NCI-H345 treated with DMSO at 0.1 percent for 48 hours (cell line): ENCODE measurements at regions not wholly inside any gene's neighbourhood (a gene's known extent, or its start where the extent isn't known, plus 50 kb on each side); places are given as distances from the start of the nearest gene placed in this dataset.
"Not testable (repeated sequence)": the region's sequence is repeated elsewhere in the genome, so short reads cannot be mapped to it uniquely, and the experiment has no call there.

ENCODE experiments used
- DNase-seq: peaks from one replicate; lab custom pipeline; 2025; ENCODE audit not compliant: unreplicated experiment; lab: John Stamatoyannopoulos, UW

DNA sequence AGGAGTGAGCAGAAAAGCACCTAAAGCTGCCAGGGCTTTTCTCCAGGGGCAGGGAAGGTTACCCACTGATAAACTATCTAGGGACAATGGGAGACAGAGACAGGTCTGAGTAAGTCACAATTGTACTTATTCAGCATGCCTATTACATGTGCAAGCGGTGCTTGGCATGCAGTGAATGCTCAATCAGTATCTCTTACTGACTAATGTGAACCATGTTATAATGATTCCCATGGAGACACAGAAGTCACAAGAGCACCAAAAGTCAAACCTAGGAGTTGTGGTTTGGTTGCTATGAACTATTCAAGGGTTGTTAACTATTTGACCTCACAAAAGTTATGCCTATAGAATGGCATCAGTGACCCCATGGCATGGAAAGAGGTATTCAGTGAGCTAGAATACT, 50.0 kb upstream of the RASGRP1 start:
- DNase-seq = no peak

DNA sequence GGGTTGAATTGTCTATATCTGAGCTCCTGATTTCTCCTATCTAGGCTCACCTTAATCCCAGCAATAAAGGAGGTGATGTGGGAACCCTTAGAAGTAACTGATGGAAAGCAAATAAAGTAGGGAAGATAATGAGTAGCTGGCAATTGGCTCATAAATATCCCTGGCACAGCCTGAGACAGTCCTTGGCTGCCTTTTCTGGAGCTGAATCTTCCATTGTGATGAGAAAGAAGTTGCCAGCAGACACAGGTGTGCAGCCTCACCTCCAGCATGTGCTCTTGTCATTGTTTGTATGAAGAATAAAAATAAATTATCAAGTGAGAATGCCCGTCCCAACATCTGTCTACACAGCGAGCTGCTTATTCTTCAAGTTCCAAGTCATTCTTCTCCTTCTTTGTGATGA, 53.2 kb upstream of the RASGRP1 start:
- DNase-seq = no peak

DNA sequence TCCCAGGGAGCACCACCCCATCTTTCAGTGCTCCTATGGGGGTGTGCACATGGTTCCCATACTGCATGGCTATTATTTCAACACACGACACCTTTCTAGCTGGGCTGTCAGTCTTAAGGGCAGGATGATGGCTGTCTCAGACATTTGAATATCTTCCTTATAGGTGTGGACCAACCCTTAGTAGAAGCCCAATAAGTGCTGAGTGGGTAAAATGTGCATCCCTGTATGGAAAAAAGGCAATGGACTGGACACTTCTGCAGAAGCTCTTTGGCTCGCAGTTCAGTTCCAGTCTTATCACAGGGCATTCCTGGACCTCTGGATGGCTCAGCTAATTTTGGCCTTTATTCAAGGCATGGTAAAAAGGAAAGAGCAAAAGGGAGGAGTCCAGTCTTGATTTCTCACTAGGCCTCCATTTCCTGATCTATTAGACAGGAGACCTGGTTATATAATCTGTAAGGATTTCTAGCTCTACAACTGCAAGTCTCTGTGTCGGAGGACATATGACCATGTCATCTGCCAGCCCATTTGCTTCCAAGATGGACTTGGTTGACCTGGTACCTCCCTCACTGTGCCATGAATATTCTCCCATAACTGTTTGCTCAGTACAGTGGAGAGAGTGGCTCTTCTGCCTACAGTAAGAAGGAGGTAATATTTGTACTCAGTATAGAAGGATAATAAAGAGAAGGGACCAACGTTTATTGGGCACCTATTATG, 53.8 kb upstream of the RASGRP1 start:
- no peak for DNase-seq

DNA sequence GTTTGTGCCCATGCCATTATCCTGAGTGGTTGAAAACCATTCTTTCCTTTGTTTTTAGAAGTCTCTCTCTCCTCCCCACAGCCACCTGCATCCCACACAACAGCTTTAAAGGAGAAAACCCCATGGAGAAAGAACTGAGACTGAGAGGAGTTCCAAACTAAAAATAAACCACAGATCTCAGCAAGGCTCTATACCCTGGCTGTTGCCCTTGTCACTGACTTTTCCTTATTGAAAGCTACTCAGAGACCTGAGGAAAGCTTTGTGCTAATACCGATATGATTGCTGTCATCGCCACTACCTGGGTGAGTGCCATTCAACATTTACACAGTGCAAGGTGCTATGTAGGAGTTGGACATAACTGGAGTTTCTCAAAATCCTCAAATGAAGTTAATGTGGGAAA, 55.5 kb upstream of the RASGRP1 start:
- DNase-seq = no peak

DNA sequence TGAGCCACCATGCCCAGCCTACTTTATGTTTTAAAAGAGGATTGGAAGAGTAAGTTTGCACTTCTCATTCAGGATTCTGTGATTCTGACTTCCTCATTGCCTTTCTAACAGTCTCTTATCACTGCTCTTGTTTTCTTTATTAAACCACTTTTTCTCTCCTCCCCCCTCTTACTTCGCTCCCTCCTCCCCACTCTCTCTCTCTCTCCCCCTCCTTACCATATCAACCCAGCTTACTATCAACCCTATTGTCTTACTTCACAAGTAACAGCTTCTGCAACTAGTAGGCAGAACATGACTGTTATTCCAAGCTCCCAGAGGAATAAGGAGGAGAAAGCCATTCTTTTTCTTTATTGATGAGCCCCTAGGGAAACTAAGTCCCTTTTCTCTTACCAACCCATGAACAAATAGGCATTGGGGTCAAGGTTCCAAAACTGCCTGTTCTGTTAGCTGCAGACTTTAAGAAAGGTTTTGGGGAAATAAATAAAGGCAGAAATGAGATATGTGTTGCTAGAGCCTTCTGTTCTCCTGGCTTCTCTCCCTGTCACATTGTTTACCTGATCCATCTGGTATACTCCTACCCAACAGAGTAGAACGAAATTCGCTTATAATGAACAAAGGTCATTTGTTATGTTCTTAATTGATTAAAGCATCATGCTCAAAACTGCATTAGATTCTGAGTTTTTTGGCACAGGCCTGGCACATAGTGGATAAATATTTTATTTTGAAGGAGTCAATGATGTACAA, 56.4 kb upstream of the RASGRP1 start:
- DNase-seq = no peak

DNA sequence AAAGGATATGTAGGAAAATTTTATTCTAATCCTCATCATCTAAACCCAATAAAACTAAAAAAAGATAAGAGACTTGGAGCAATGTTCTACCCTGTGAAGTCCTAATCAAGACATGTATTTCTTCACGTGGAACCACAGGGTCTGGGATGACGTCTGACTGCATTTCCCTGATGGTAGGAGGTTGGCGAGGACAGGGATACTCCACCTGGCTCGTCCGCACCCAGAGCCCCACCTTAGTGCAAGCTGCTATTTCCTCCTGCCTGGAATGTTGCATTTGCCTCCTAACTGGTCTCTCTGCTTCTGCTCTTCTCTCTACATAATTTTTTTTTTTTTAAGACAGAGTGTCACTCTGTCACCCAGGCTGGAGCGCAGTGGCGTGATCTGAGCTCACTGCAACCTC, 57.7 kb upstream of the RASGRP1 start:
- DNase-seq = no peak

DNA sequence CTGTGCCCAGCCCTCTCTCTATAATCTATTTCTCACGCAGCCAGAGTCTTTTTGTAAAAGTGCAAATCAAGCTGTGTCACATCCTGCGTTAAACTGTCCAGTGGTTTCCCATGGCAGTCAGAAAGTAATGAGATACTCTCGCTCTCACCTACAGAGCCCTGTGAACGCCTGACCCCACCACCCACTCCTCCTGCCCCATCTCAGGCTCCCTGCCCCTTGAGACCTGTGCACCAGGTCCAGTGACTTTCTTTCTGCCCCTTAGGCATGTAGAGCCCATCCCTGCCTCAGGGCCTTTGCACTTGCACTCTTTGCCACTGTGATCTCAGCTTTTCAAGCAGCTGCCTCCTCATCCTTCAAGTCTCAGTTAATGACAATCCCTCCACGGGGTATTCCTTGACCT, 58.3 kb upstream of the RASGRP1 start:
- no peak for DNase-seq

DNA sequence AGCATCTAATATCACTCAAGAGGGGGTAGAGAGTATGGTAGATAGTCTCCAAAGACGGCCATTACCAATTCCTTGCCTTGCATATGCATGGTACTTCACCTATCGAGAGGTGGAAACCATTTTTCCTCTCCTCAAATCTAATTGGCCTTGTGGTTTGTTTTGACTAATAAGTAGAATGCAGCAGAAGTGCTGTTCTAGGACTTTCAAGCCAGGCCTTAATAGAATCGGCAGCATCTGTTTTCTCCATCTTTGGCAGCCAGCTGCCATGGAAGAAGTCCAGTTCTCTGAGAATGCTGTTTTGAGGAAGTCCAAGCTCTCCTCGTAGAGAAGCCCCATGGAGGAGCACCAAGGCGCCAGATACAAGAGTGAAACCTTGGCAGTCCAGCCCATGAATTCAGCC, 59.1 kb upstream of the RASGRP1 start:
- DNase-seq = no peak

DNA sequence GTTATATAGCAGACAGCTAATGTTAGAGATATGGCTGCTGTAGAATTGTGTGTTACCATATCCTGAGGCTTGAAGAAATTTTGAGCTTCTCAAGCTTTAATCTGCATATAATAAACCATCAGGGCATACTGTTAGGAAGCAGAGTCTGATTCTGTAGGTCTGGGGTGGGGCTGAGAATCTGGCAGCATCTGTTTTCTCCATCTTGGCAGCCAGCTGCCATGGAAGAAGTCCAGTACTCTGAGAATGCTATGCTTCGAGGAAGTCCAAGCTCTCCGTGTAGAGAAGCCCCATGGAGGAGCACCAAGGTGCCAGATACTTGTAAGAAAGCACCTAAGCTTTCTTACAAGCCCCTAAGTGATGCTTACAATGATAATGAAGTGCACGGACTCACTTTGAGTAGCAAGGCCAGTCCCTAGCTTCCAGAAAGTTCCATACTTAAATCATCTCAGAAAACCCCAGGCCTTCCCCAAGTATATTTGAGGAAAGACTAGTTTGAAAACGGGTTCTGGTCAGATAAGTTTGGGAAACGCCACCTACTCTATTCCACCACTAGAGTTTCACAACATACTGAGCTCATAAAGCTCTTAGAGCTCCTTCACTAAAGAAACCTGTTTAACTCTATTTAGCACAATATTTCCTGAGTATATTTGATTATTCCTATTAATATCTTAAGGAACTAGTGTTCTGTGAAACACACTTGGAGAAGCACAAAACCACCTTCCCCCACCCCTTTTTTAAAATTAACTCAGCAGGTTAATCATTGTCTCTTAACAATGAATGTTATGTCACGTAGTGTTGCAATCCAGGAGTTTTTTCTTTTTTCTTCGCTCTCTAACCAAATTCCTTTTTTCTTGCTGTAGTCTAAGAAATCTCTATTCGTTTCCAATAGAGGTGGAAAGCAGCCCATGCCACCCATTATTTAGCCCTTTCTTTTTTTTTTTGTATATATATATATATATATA, 59.9 kb upstream of the RASGRP1 start:
- no peak for DNase-seq

DNA sequence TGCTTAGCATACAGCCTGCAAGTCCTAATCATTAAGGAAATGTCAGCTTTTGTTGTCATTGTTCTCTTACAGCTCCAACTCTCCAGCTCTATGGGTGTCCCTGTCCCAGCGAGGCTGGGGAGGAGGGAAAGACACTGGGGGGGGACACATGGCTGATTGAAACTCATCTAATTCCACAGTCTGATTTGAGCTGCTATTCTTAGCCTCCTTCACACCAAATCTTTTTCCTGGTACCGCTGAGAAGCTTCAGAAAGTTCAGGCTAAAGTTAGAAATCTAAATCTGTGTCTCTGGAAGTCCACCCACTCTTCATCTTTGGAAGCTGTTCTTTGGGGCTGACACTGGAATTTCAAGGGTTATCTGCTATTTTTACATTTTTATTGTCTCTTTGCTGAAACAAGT, 61.3 kb upstream of the RASGRP1 start:
- no peak for DNase-seq

DNA sequence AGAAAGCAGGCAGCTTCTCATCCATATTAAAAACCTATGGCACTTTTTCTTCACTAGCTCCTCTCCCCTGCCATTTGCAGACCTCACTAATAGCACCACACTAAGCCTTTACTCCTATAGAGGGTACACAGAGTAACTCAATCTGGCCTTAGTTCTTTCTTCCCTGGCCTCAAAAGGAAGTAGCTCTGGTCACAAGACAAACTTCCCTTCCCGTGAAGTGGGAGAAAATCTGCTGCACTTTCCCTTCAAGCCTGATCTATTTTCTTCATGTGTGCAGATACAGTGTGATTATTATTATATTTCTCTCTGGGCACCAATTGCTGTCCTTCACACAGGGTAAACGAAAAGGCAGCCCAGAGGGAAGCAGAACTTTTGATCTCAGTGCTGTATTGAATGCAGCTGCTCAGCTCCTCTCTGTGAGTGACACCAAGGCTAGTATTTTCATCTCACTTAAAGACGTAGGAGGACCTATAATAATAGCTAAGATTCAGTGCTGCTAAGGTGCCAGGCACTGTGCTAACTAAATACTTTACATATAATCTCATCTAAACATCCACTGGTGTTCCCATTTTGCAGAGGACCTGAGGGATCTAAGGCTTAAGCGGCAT, 61.9 kb upstream of the RASGRP1 start:
- no peak for DNase-seq

DNA sequence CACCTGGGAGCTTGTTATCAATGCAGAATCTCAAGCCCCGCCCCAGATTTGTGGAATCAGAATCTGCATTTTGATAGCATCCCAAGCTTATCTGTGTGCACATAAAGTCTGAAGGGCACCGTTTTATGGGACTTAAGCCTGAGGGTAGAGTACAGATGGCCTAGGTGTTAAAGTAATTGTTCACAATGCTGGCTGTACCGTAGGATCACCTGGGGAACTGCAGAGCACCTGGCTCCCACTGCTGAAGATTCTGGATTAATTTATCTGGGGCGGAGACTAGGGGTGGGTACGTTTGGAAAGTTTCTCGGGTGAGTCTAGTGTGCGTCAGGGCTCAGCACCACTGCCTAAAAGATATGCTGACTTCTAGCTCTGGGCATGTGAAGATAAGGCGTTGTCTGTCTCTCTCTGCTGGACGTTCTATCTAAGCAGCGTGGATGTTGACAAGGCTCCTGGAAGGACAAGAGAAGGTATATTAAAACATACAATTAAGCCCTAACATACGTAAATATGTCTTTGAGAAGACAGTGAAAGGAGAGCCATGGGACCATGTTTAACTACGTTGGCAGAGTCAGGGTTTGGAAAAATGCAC, 63.2 kb upstream of the RASGRP1 start:
- no peak for DNase-seq

DNA sequence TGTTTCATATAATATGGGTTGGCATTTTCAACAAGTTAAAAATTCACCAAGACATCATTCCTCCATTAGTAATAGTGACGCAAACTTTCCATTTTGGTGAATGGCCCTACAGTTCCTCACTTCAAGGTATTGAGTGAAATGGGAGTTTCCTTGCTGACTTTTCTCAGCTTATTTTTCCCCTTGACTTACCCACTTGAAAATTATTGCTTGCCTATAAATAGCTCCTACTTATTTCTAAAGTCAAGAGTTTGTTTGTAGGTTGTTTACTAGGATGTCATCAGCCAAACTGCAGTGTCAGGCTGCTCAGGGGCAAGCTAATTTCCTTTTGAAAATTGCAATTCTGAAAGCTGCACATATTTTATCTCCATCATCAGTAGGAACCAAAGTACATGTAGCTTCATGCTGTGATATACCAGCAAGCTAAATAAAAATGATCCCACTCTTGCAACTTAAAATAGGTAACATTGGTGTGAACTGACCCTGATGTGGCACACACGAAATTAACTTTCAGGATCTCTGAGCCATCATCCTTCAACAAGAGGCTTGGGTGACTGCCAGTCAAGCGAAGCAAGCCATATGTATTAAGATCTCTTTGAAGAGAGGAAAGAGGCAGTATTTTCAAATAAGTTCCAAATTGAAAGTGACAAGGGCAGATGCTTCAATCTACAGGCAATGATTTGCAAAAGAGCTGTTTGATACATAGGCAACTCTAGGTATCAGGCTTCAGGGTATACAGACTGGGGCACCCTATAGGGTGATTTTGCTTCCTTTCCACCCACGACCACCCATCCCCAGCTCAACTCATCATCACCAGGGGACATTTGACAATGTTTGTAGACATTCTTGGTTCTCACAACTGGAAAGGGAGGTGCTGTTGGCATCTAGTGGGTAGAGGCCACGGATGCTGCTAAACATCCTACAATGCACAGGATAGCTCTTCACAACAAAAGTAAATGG, 66.8 kb upstream of the RASGRP1 start:
- DNase-seq = no peak

DNA sequence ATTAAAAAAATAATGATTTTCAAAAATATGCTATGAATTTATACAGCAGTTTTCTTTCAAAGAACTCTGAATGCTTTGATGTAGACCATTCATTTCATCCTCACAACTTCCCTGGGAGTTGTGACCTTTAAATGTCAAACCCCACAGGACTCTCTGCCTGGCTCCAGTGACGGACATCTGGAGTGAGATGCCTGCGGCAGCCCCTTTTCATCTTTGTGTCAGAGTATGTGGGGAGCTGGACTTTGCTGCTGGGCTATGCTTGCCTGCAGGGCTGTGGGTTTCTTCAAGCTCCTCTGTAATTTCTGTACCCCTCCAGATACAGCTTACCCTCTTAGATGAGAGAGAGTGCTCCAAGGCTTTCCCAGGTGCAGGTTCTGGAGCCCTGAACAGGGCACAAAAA, 70.6 kb upstream of the RASGRP1 start:
- DNase-seq = no peak

DNA sequence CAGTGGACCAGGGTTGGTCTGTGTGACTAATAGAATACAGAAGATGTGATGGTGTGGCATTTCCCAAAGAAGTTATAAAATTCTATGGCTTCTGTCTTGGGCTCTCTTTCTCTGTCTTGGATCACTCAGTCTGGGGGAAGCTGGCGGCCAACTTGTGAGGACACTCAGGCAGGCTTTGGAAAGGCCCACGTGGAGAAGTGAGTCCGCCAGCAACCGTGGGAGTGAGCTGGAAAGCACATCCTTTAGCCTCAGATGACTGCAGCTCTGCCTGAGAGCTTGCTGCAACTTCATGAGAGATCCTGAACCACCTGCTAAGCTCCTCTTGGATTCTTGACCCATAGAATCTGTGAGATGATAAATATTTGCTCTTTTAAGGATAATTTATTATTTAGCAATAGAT, 72.0 kb upstream of the RASGRP1 start:
- no peak for DNase-seq

DNA sequence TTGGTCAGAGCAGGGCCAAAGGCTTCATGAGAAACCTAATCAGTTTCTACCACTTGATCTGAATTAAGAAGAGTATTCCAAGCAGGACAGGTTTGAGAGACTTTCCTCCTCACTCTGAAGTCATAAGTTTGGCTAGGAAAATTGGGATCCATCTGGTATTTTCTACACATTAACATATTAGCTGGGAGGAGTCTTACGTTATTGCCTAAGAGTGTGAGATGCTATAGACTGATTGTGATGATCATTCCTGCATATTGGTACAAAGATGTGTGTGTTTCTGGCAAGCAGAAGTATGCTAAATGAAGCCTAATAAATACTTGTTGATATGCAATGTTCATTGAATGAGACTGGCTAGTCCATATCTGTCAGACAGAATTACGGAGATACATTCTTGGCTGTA, 73.5 kb upstream of the RASGRP1 start:
- no peak for DNase-seq

DNA sequence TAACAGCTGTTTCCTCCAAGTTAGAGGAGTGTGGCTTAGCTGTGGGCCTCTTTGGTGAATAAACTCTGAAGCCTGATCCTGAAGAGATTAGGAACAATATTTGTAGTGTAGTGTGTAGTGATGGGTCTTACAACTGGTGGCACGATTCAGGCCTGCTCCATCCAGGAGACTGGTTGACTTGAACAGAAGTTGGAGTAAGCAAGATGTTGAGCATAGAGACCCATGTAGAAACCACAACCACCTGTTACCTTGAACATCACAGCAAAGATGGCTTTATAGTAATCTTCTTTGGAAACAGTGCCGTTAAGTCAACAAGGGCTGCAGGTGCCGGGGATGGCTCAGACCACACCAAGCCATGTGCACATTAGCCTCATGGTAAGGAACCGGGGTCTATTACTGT, 74.2 kb upstream of the RASGRP1 start:
- no peak for DNase-seq

DNA sequence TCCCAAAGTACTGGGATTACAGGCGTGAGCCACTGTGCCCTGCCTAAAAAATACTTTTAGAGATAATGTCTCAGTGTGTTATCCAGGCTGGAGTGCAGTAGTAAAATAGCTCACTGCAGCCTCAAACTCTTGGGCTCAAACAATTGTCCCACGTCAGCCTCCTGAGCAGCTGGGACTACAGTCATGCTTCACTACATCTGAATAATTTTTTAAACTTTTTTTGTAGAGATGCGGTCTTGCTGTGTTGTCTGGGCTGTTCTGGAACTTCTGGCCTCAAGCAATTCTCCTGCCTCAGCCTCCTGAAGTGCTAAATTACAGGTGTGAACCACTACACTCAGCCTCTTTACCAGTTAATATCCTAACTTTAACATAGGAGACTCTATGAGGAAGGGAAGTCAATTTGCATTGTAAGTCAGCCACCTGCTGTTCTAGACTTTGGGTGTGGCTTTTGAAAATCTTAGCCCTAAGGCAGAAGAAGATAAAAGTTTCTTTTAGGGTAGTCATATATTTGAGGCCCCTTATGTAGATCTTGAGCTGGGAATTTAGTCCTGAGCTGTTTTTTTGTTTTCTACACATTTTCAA, 78.2 kb upstream of the RASGRP1 start:
- DNase-seq = no peak

DNA sequence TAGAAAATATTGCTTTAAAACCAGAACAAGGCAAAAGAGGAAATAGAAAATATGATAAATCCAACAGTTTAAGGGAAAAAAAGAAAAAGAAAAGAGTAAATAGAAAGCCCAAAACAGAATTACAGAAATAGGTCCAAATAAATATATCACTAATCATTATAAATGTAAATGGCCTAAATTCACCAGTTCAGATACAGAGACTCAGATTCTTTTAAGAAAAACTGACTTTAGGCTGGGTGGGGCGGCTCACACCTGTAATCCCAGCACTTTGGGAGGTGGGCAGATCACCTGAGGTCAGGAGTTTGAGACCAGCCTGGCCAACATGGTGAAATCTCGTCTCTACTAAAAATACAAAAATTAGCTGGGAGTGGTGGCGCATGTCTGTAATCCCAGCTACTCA, 79.7 kb upstream of the RASGRP1 start:
- not testable (repeated sequence) for DNase-seq
